Right lobe of liver (tissue), 4 donors: ENCODE measurements at regions not wholly inside any gene's neighbourhood (a gene's known extent, or its start where the extent isn't known, plus 50 kb on each side); places are given as distances from the start of the nearest gene placed in this dataset.

Experiments used
- CTCF ChIP-seq, 4 donors: fragments of 200-600 bp in 3 of 4; fragments of 450-650 bp in 1 of 4; IDR thresholded peaks; one replicate each; pipeline versions ENCODE4 v1.5.1 to v1.8.0; 2016 to 2022; ENCODE audit warnings: antibody characterized with exemption in 4 of 4, mild to moderate bottlenecking in 2 of 4
- POLR2A ChIP-seq: fragments of 450-650 bp; IDR thresholded peaks from one replicate; pipeline ENCODE4 v1.6.1; 2017; ENCODE audit warnings: antibody characterized with exemption, mild to moderate bottlenecking
- donor health status: DM: no; HTN: no; CAD: no.
- donor health status: DM: no; HTN: no; CAD: no.
- donor health status: DM: no; HTN: yes; CAD: no.

- TF ChIP-seq CTCF (IDR thresholded peaks at IDR 0.05) = no peak
- TF ChIP-seq POLR2A = no peak
Observed at GRCh38 chr10:131700032-131700431, 200.8 kb upstream of the PPP2R2D start.
